Activated naive CD4-positive, alpha-beta T cell treated with anti-CD3 and anti-CD28 coated beads, Interleukin-2, amount 50 U/mL, for 24 hours (primary cell): ENCODE measurements at regions not wholly inside any gene's neighbourhood (a gene's known extent, or its start where the extent isn't known, plus 50 kb on each side); places are given as distances from the start of the nearest gene placed in this dataset.
A peak's percentile ranks its signal among the peaks of the same experiment; 100 is the strongest.

ENCODE experiments used
- H3K27ac Mint-ChIP-seq: one replicate; pipeline ENCODE4 v1.8.0; 2021; ENCODE audit warnings: mild to moderate bottlenecking, mixed read lengths
- H3K27me3 Mint-ChIP-seq: one replicate; pipeline ENCODE4 v1.8.0; 2021; ENCODE audit warnings: mixed read lengths
- H3K36me3 Mint-ChIP-seq: one replicate; pipeline ENCODE4 v1.8.0; 2021; ENCODE audit warnings: mixed read lengths
- H3K4me1 Mint-ChIP-seq: one replicate; pipeline ENCODE4 v1.8.0; 2021; ENCODE audit warnings: mixed read lengths
- H3K4me3 Mint-ChIP-seq: one replicate; pipeline ENCODE4 v1.8.0; 2021; ENCODE audit warnings: mild to moderate bottlenecking, mixed read lengths
- H3K9me3 Mint-ChIP-seq: one replicate; pipeline ENCODE4 v1.8.0; 2021; ENCODE audit warnings: mixed read lengths

GRCh38 chr9:16103620-16104397 is 551.0 kb downstream of the CCDC171 start:
- Mint-ChIP-seq H3K9me3 (no peaks in the 10 kb centered on the region), H3K4me1 (no peaks in the 10 kb centered on the region), H3K4me3 (no peak overlapping the region), H3K27me3 (no peaks in the 10 kb centered on the region), H3K36me3 (no peaks in the 10 kb centered on the region), H3K27ac (no peak overlapping the region)

GRCh38 chr9:16105168-16106020 is 552.6 kb downstream of the CCDC171 start:
- Mint-ChIP-seq H3K9me3 (no peaks in the 10 kb centered on the region), H3K4me3 (no peak overlapping the region), H3K4me1 (no peaks in the 10 kb centered on the region)

GRCh38 chr9:16106021-16106571 is 553.3 kb downstream of the CCDC171 start:
- no peaks in the 10 kb centered on the region for H3K4me1 Mint-ChIP-seq
- no peaks in the 10 kb centered on the region for H3K27me3 Mint-ChIP-seq
- no peak overlapping the region for H3K27ac Mint-ChIP-seq
- H3K36me3 Mint-ChIP-seq = no peaks in the 10 kb centered on the region
- no peaks in the 10 kb centered on the region for H3K9me3 Mint-ChIP-seq
- no peak overlapping the region for H3K4me3 Mint-ChIP-seq

More at GRCh38 chr9:16105168-16106020, 552.6 kb downstream of the CCDC171 start:
- Mint-ChIP-seq H3K36me3 (no peaks in the 10 kb centered on the region), H3K27me3 (no peaks in the 10 kb centered on the region), H3K27ac (no peak overlapping the region)

GRCh38 chr9:16112116-16112515 is 559.3 kb downstream of the CCDC171 start:
- Mint-ChIP-seq H3K27ac (no peak overlapping the region), H3K9me3 (no peaks in the 10 kb centered on the region), H3K27me3 (no peaks in the 10 kb centered on the region), H3K4me3 (no peak overlapping the region), H3K36me3 (no peaks in the 10 kb centered on the region), H3K4me1 (no peaks in the 10 kb centered on the region)

- Mint-ChIP-seq H3K4me3 (no peak overlapping the region), H3K9me3 (peaks cover 4% of the 10 kb centered on the region), H3K27ac (no peak overlapping the region), H3K4me1 (no peaks in the 10 kb centered on the region), H3K36me3 (no peaks in the 10 kb centered on the region), H3K27me3 (no peaks in the 10 kb centered on the region)
Measured at GRCh38 chr9:16115994-16116393, 563.2 kb downstream of the CCDC171 start.

- Mint-ChIP-seq H3K4me1 (no peaks in the 10 kb centered on the region), H3K9me3 (peaks cover 4% of the 10 kb centered on the region), H3K4me3 (no peak overlapping the region), H3K27me3 (no peaks in the 10 kb centered on the region), H3K36me3 (no peaks in the 10 kb centered on the region), H3K27ac (no peak overlapping the region)
Measured at GRCh38 chr9:16118043-16118442, 565.2 kb downstream of the CCDC171 start.

- Mint-ChIP-seq H3K4me3 (no peak overlapping the region), H3K36me3 (no peaks in the 10 kb centered on the region), H3K9me3 (peaks cover 4% of the 10 kb centered on the region), H3K4me1 (no peaks in the 10 kb centered on the region), H3K27ac (no peak overlapping the region), H3K27me3 (no peaks in the 10 kb centered on the region)
Measured at GRCh38 chr9:16119261-16120230, 566.7 kb downstream of the CCDC171 start.

- H3K4me1 Mint-ChIP-seq = no peaks in the 10 kb centered on the region
- H3K4me3 Mint-ChIP-seq = no peak overlapping the region
Measured at GRCh38 chr9:16120231-16120641, 567.4 kb downstream of the CCDC171 start.

GRCh38 chr9:16120727-16121126 is 567.9 kb downstream of the CCDC171 start:
- Mint-ChIP-seq H3K27me3 (no peaks in the 10 kb centered on the region), H3K4me1 (no peaks in the 10 kb centered on the region), H3K9me3 (peaks cover 4% of the 10 kb centered on the region), H3K27ac (no peak overlapping the region), H3K36me3 (no peaks in the 10 kb centered on the region), H3K4me3 (no peak overlapping the region)

More at GRCh38 chr9:16120231-16120641, 567.4 kb downstream of the CCDC171 start:
- no peaks in the 10 kb centered on the region for H3K27me3 Mint-ChIP-seq
- H3K27ac Mint-ChIP-seq = no peak overlapping the region
- no peaks in the 10 kb centered on the region for H3K36me3 Mint-ChIP-seq
- H3K9me3 Mint-ChIP-seq = peaks cover 4% of the 10 kb centered on the region

- Mint-ChIP-seq H3K4me3 (no peak overlapping the region), H3K36me3 (no peaks in the 10 kb centered on the region), H3K4me1 (no peaks in the 10 kb centered on the region), H3K27ac (no peak overlapping the region), H3K9me3 (peaks cover 4% of the 10 kb centered on the region), H3K27me3 (no peaks in the 10 kb centered on the region)
Measured at GRCh38 chr9:16121168-16121567, 568.3 kb downstream of the CCDC171 start.

GRCh38 chr9:16121601-16122286 is 568.9 kb downstream of the CCDC171 start:
- Mint-ChIP-seq H3K27ac (no peak overlapping the region), H3K36me3 (no peaks in the 10 kb centered on the region), H3K4me1 (no peaks in the 10 kb centered on the region), H3K27me3 (no peaks in the 10 kb centered on the region), H3K9me3 (peaks cover 4% of the 10 kb centered on the region), H3K4me3 (no peak overlapping the region)

- Mint-ChIP-seq H3K9me3 (no peaks in the 10 kb centered on the region), H3K4me3 (no peak overlapping the region), H3K36me3 (no peaks in the 10 kb centered on the region), H3K27ac (no peak overlapping the region), H3K27me3 (peaks cover 2% of the 10 kb centered on the region), H3K4me1 (no peaks in the 10 kb centered on the region)
Measured at GRCh38 chr9:16125629-16126028, 572.8 kb downstream of the CCDC171 start.

- Mint-ChIP-seq H3K36me3 (no peaks in the 10 kb centered on the region), H3K27me3 (peaks cover 2% of the 10 kb centered on the region), H3K9me3 (no peaks in the 10 kb centered on the region), H3K27ac (no peak overlapping the region), H3K4me3 (no peak overlapping the region), H3K4me1 (no peaks in the 10 kb centered on the region)
Measured at GRCh38 chr9:16126042-16126441, 573.2 kb downstream of the CCDC171 start.

GRCh38 chr9:16128003-16128402 is 575.2 kb downstream of the CCDC171 start:
- peak overlapping the region; percentile 59 for H3K27ac Mint-ChIP-seq
- H3K36me3 Mint-ChIP-seq = no peaks in the 10 kb centered on the region

More at GRCh38 chr9:16128003-16128402, 575.2 kb downstream of the CCDC171 start:
- Mint-ChIP-seq H3K27me3 (peaks cover 2% of the 10 kb centered on the region), H3K4me1 (no peaks in the 10 kb centered on the region), H3K4me3 (no peak overlapping the region), H3K9me3 (no peaks in the 10 kb centered on the region)
